Transverse colon (tissue), 4 donors: ENCODE measurements at regions not wholly inside any gene's neighbourhood (a gene's known extent, or its start where the extent isn't known, plus 50 kb on each side); places are given as distances from the start of the nearest gene placed in this dataset.

ENCODE experiments used
- DNase-seq: peaks from one replicate; pipeline ENCODE4 v3.0.0-alpha.2; 2019
- H3K27ac ChIP-seq, 4 donors: fragments of 200-600 bp; sonication (generic); 2 replicates each; pipeline ENCODE4 v1.5.1; 2016 to 2018; ENCODE audit warnings: inconsistent platforms in 4 of 4
- H3K27me3 ChIP-seq: fragments of 200-600 bp; sonication (generic); 2 replicates; pipeline ENCODE4 v1.5.1; 2017; ENCODE audit warnings: inconsistent platforms
- H3K36me3 ChIP-seq, 4 donors: fragments of 200-600 bp; sonication (generic); 2 replicates each; pipeline ENCODE4 v1.5.1; 2017 to 2019; ENCODE audit warnings: inconsistent platforms in 4 of 4
- H3K4me1 ChIP-seq, 4 donors: fragments of 200-600 bp; sonication (generic); 2 replicates each; pipeline ENCODE4 v1.5.1; 2017 to 2020; ENCODE audit warnings: inconsistent platforms in 4 of 4
- H3K4me3 ChIP-seq, 4 donors: fragments of 200-600 bp; sonication (generic); 1 replicate in 1 of 4; 2 replicates in 3 of 4; pipeline versions ENCODE4 v1.5.1 to v1.6.1; 2017 to 2019; ENCODE audit warnings: inconsistent platforms in 4 of 4
- H3K9me3 ChIP-seq, 2 donors: fragments of 200-600 bp; sonication (generic); 2 replicates each; pipeline ENCODE4 v1.5.1; 2017 to 2019; ENCODE audit warnings: inconsistent platforms in 2 of 2
- EP300 ChIP-seq: sonication (generic); formaldehyde crosslinking; IDR thresholded peaks from one replicate; pipeline ENCODE4 v1.6.1; 2017; ENCODE audit warnings: antibody characterized with exemption, low read depth
- POLR2A ChIP-seq: fragments of 450-650 bp; IDR thresholded peaks from one replicate; pipeline ENCODE4 v1.6.1; 2016; ENCODE audit warnings: antibody characterized with exemption, mild to moderate bottlenecking, moderate library complexity
- POLR2AphosphoS5 ChIP-seq, 3 donors: sonication (generic); formaldehyde crosslinking; IDR thresholded peaks; one replicate each; pipeline ENCODE4 v1.6.1; 2016; ENCODE audit warnings: antibody characterized with exemption in 3 of 3
- WGBS, 2 donors: methylation state at CpG; one replicate each; pipeline ENCODE4 v1.1.5; 2018; ENCODE audit warnings: low coverage in 1 of 2; 5-methylcytosine and 5-hydroxymethylcytosine counted together
- in situ Hi-C, 4 donors: fragments of 200-750 bp; cut with MboI; loops; one replicate each; pipeline versions ENCODE4 v1.15.0 to v1.15.1; 2017; ENCODE audit warnings: low sequenced_read_pairs in 3 of 4, low pct_ligation_motif_present in 1 of 4, low pct_unique_long_range_greater_than_20kb in 1 of 4
- intact Hi-C: fragments of 100-400 bp; cut with DNase I; formaldehyde crosslinking; loops from one replicate; pipeline ENCODE4 v1.15.1; 2023; ENCODE audit warnings: low total_unique reads
- TF ChIP-seq, protein P1 (sequence below), 5 experiments: fragments of 200-600 bp in 3 of 5; fragments of 450-650 bp in 2 of 5; sonication (generic) in 3 of 5; IDR thresholded peaks; 1 replicate in 2 of 5; 2 replicates in 3 of 5; pipeline ENCODE4 v1.5.1; 2016 to 2017; ENCODE audit warnings: antibody characterized with exemption in 5 of 5, inconsistent platforms in 3 of 5, mild to moderate bottlenecking in 2 of 5, moderate library complexity in 1 of 5

DNA sequence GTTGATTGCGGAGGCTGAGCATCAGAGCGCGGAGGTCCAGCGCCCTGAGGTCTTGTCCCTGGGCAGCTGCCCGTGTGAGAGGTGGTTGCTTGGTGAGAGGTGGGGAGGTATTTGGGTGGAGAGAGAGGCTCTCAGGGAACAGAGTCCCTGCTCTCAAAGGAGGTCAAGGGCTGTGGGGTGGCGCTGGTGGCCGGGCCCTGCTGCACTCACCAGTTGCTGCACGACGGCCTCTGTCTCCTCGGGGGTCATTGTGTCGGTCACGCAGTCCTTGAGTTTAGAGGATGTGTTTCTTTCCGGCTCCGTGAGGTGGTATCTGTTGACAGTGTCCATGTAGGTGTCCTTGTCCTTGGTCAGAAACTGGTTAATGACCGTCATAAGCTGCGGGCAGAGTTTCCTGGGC, 95.5 kb downstream of the WTIP start:
- WGBS, 2 donors, result 57% methylated on average over 13 of the region's 16 CpGs; no CpG with 5 or more reads in 1 of the 2 donors
- Histone ChIP-seq H3K4me1 (no peaks in the 10 kb centered on the region), H3K27ac (no peak overlapping the region), H3K36me3 (no peaks in the 10 kb centered on the region), H3K4me3 (no peak overlapping the region), H3K9me3 (no peaks in the 10 kb centered on the region), H3K27me3 (no peaks in the 10 kb centered on the region)
- DNase-seq, result no peak
- intact Hi-C loops (no loop called here), in situ Hi-C loops (no loop called here)
- TF ChIP-seq, protein P1, sequence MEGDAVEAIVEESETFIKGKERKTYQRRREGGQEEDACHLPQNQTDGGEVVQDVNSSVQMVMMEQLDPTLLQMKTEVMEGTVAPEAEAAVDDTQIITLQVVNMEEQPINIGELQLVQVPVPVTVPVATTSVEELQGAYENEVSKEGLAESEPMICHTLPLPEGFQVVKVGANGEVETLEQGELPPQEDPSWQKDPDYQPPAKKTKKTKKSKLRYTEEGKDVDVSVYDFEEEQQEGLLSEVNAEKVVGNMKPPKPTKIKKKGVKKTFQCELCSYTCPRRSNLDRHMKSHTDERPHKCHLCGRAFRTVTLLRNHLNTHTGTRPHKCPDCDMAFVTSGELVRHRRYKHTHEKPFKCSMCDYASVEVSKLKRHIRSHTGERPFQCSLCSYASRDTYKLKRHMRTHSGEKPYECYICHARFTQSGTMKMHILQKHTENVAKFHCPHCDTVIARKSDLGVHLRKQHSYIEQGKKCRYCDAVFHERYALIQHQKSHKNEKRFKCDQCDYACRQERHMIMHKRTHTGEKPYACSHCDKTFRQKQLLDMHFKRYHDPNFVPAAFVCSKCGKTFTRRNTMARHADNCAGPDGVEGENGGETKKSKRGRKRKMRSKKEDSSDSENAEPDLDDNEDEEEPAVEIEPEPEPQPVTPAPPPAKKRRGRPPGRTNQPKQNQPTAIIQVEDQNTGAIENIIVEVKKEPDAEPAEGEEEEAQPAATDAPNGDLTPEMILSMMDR (IDR thresholded peaks at IDR 0.05), result no peak
- TF ChIP-seq POLR2A, result no peak
- no peak for TF ChIP-seq EP300
- no peak for TF ChIP-seq POLR2AphosphoS5 (IDR thresholded peaks at IDR 0.05)

DNA sequence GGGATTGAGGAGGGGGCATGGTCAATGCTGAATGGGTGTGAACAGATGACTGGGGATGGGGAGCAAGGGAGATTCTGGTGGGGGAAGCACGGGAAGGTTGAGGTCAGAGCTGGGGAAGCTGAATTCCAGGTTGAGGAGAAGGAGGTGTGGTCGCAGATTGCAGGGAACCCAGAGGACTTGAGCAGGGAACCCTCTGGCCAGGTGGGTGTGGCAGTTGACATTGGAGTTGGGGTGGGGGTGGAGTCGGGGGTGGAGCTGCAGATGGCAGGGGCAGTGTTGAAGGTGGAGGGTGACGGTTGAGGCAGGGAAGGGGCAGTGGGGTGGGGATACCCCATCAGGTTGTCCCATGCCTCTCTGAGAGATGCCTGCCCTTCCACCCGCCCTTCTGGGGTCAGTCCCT, 94.7 kb downstream of the WTIP start:
- WGBS, 2 donors, result 75 to 100% methylated on average over 1 to 5 of the region's 5 CpGs

DNA sequence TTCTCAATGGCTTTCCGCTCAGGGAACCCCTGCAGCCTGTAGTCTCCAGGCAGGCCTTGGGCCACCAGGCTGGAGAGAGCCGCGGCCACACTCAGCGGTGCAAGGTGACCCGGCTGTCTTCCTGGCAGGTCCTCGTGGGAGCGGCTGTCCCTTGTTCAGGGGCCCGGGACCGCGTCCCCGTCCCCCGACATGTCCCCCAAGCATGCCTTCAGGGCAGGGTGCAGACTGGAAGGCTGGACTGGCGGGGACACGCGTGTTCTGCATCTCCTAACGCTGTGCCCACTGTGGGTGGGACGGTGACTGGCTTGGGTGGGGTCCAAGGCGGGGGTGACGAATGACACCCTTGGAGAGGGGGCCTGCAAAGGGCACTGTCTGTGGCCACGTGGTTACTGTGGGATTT, 93.6 kb downstream of the WTIP start:
- Histone ChIP-seq H3K27ac (no peak overlapping the region), H3K27me3 (no peaks in the 10 kb centered on the region), H3K36me3 (no peaks in the 10 kb centered on the region), H3K4me3 (no peak overlapping the region), H3K4me1 (no peaks in the 10 kb centered on the region), H3K9me3 (peaks cover 7 to 13% of the 10 kb centered on the region in 2 donors)
- 92% methylated on average over 19 of the region's 20 CpGs; no CpG with 5 or more reads in 1 of the 2 donors for WGBS, 2 donors
- DNase-seq, result no peak
- TF ChIP-seq, protein P1 (IDR thresholded peaks at IDR 0.05), result no peak
- TF ChIP-seq EP300 (no peak), POLR2AphosphoS5 (IDR thresholded peaks at IDR 0.05) (no peak), POLR2A (no peak)
- intact Hi-C loops, result no loop called here
- in situ Hi-C loops, result no loop called here

More for the DNA sequence above, 94.7 kb downstream of the WTIP start:
- Histone ChIP-seq H3K36me3 (no peaks in the 10 kb centered on the region), H3K9me3 (peaks cover 0 to 2% of the 10 kb centered on the region in 2 donors), H3K27ac (no peak overlapping the region), H3K4me3 (no peak overlapping the region), H3K27me3 (no peaks in the 10 kb centered on the region), H3K4me1 (no peaks in the 10 kb centered on the region)
- in situ Hi-C loops, result no loop called here
- TF ChIP-seq POLR2A, result no peak
- TF ChIP-seq, protein P1 (IDR thresholded peaks at IDR 0.05), result no peak
- TF ChIP-seq EP300, result no peak
- TF ChIP-seq POLR2AphosphoS5 (IDR thresholded peaks at IDR 0.05), result no peak
- no peak for DNase-seq
- intact Hi-C loops, result no loop called here

DNA sequence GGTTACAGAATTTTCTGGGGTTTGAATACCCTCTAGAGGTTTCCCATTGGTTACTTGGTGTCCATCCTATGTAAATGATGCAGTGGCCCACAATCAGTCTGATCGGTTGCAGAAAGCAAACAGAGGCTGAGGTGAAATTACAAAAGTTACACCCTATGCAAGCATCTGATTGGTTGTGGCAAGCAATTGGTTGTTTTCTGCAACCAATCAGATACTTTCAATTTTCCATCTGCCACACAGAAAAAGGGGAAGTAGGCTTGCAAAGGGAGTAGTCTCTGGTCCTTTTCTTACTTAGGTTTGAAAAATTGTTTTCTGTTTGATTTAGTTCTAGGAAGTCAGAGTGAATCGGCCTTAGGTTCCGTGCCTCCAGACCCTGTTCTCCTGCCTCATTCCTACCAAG, 93.1 kb downstream of the WTIP start:
- Histone ChIP-seq H3K27me3 (no peaks in the 10 kb centered on the region), H3K36me3 (no peaks in the 10 kb centered on the region), H3K9me3 (peaks cover 11 to 16% of the 10 kb centered on the region in 2 donors), H3K4me3 (no peak overlapping the region), H3K4me1 (no peaks in the 10 kb centered on the region), H3K27ac (no peak overlapping the region)
- TF ChIP-seq POLR2AphosphoS5 (IDR thresholded peaks at IDR 0.05), result no peak
- TF ChIP-seq, protein P1 (IDR thresholded peaks at IDR 0.05), result no peak
- TF ChIP-seq POLR2A, result no peak
- no peak for TF ChIP-seq EP300
- 13 to 79% methylated on average over 1 to 3 of the region's 3 CpGs for WGBS, 2 donors
- intact Hi-C loops (no loop called here), in situ Hi-C loops (no loop called here)
- no peak for DNase-seq
